ENCODE measurements at regions not wholly inside any gene's neighbourhood (a gene's known extent, or its start where the extent isn't known, plus 50 kb on each side); places are given as distances from the start of the nearest gene placed in this dataset.

- Histone ChIP-seq H3K79me1 (ENCODE audit: insufficient read depth, low read depth, low read length, poor library complexity, severe bottlenecking) (no peaks in the 10 kb centered on the region), H3K9me3 (ENCODE audit: control insufficient read depth, low read depth, low read length) (no peaks in the 10 kb centered on the region), H3K4me2 (ENCODE audit: insufficient read depth, insufficient read length, low read length) (no peak overlapping the region), H3T11ph (ENCODE audit: low read length) (no peak overlapping the region), H3K4ac (ENCODE audit: low read depth, low read length) (no peak overlapping the region), H3K18ac (ENCODE audit: insufficient read length, low read depth, low read length) (no peak overlapping the region), H4K5ac (ENCODE audit: insufficient read length, low read depth, low read length) (no peak overlapping the region), H2BK5ac (ENCODE audit: insufficient read length, low read length) (no peak overlapping the region), H2BK15ac (ENCODE audit: low read depth, low read length) (no peak overlapping the region), H3K27me3 (ENCODE audit: insufficient read depth, low read length) (no peaks in the 10 kb centered on the region), H3K4me1 (ENCODE audit: insufficient read depth, low read length) (peaks cover 2% of the 10 kb centered on the region; the same call in 1 of the 2 replicates), H3K79me2 (ENCODE audit: insufficient read depth, low read length) (no peaks in the 10 kb centered on the region), H3K9ac (ENCODE audit: extremely low read depth, insufficient read length, low read length) (no peak overlapping the region), H2BK12ac (ENCODE audit: insufficient read length, low read depth, low read length) (no peak overlapping the region), H2BK120ac (ENCODE audit: low read depth, low read length, poor library complexity, severe bottlenecking) (no peak overlapping the region), H2BK20ac (ENCODE audit: low read depth, low read length, poor library complexity, severe bottlenecking) (no peak overlapping the region), H3K14ac (ENCODE audit: insufficient read depth, low read length) (no peak overlapping the region), H2AFZ (ENCODE audit: low read length) (no peak overlapping the region), H2AK5ac (ENCODE audit: insufficient read length, low read length) (no peak overlapping the region), H3K23me2 (ENCODE audit: insufficient read length, low read depth, low read length, poor library complexity, severe bottlenecking) (no peaks in the 10 kb centered on the region), H4K8ac (replicated peaks; ENCODE audit: insufficient read length, low read depth, low read length) (no peak overlapping the region), H3K23ac (ENCODE audit: insufficient read length, low read depth, low read length) (no peak overlapping the region), H4K91ac (ENCODE audit: insufficient read length, low read depth, low read length) (no peak overlapping the region), H3K27ac (ENCODE audit: insufficient read length, low read depth, low read length) (no peak overlapping the region), H3K56ac (ENCODE audit: insufficient read length, low read depth, low read length) (no peak overlapping the region), H4K20me1 (ENCODE audit: control insufficient read depth, insufficient read depth, insufficient read length) (no peaks in the 10 kb centered on the region)
- H3K27ac Mint-ChIP-seq = no peak overlapping the region
- peaks cover 2 to 5% (median 3%) of the 10 kb centered on the region in 3 experiments; a peak in 5 of 7 replicates for H3K36me3 Mint-ChIP-seq (ENCODE audit: insufficient read depth in 1 of 3, low read depth in 3 of 3)
- TF ChIP-seq CTCF (conservative IDR thresholded peaks at IDR 0.05) = no peak
- WGBS (ENCODE audit: extremely low coverage, insufficient read length, low lambda C conversion rate) = no CpG with 5 or more reads among the region's 2 CpGs
- DNase-seq = no peak
- peaks cover 6 to 11% of the 10 kb centered on the region in 2 experiments for H3K9me3 Mint-ChIP-seq
- H3K27me3 Mint-ChIP-seq (ENCODE audit: low read depth) = no peaks in the 10 kb centered on the region
- no peak overlapping the region for H3K4me3 Mint-ChIP-seq
- peaks cover 3 to 7% of the 10 kb centered on the region in 2 experiments; a peak in 3 of 4 replicates for H3K4me1 Mint-ChIP-seq
Measured at GRCh38 chr4:13857397-13857796, 229.9 kb upstream of the BOD1L1 start.

Data from H9 (cell line).